Panc1 (cell line): ENCODE measurements at regions not wholly inside any gene's neighbourhood (a gene's known extent, or its start where the extent isn't known, plus 50 kb on each side); places are given as distances from the start of the nearest gene placed in this dataset.

Experiments
- CTCF ChIP-seq: fragments of 450-650 bp; IDR thresholded peaks from 2 replicates; pipeline ENCODE4 v1.5.1; 2017; ENCODE audit warnings: mild to moderate bottlenecking
- SIN3A ChIP-seq: IDR thresholded peaks from 2 replicates; pipeline ENCODE4 v1.6.1; 2012; ENCODE audit warnings: low read depth, mild to moderate bottlenecking, low read length, moderate library complexity, borderline replicate concordance; ENCODE audit not compliant: insufficient read depth

GRCh38 chr3:26196781-26197180 is 406.9 kb downstream of the OXSM start:
- TF ChIP-seq SIN3A (no peak), CTCF (no peak)
